Peyer's patch (tissue), 4 donors: ENCODE measurements at regions not wholly inside any gene's neighbourhood (a gene's known extent, or its start where the extent isn't known, plus 50 kb on each side); places are given as distances from the start of the nearest gene placed in this dataset.

ENCODE experiments used
- CTCF ChIP-seq, 6 experiments: fragments of 450-650 bp in 4 of 6; fragments of 200-600 bp in 2 of 6; sonication (generic) in 1 of 6; IDR thresholded peaks; one replicate each; pipeline ENCODE4 v1.5.1; 2017 to 2019; ENCODE audit warnings: antibody characterized with exemption in 6 of 6, mild to moderate bottlenecking in 3 of 6, moderate library complexity in 1 of 6
- POLR2A ChIP-seq, 2 donors: fragments of 450-650 bp; IDR thresholded peaks; one replicate each; pipeline ENCODE4 v1.5.1; 2017; ENCODE audit warnings: antibody characterized with exemption in 2 of 2, mild to moderate bottlenecking in 2 of 2, moderate library complexity in 2 of 2

GRCh38 chr11:8330404-8330803, 66.7 kb upstream of the LMO1 start:
- TF ChIP-seq CTCF (IDR thresholded peaks at IDR 0.05) (no peak), POLR2A (IDR thresholded peaks at IDR 0.05) (no peak)
